Parathyroid adenoma (tissue), 2 donors: ENCODE measurements at regions not wholly inside any gene's neighbourhood (a gene's known extent, or its start where the extent isn't known, plus 50 kb on each side); places are given as distances from the start of the nearest gene placed in this dataset.
"Not testable (repeated sequence)": the region's sequence is repeated elsewhere in the genome, so short reads cannot be mapped to it uniquely, and the experiment has no call there.

ENCODE experiments used
- H2AFZ ChIP-seq: fragments of 300-600 bp; sonication (generic); one replicate; pipeline ENCODE4 v1.7.0; 2017; ENCODE audit warnings: antibody characterized with exemption, mild to moderate bottlenecking
- H3K27ac ChIP-seq: fragments of 300-600 bp; sonication (generic); one replicate; pipeline ENCODE4 v1.7.0; 2017
- H3K27me3 ChIP-seq: fragments of 300-600 bp; sonication (generic); one replicate; pipeline ENCODE4 v1.7.0; 2017; ENCODE audit warnings: low read length; ENCODE audit not compliant: control insufficient read depth, insufficient read depth
- H3K36me3 ChIP-seq: fragments of 300-600 bp; sonication (generic); one replicate; pipeline ENCODE4 v1.7.0; 2017; ENCODE audit warnings: low read length; ENCODE audit not compliant: control insufficient read depth, insufficient read depth
- H3K4me1 ChIP-seq: fragments of 300-600 bp; sonication (generic); one replicate; pipeline ENCODE4 v1.7.0; 2017; ENCODE audit warnings: control low read depth
- H3K4me2 ChIP-seq: fragments of 300-600 bp; sonication (generic); one replicate; pipeline ENCODE4 v1.7.0; 2017; ENCODE audit warnings: low read length
- H3K4me3 ChIP-seq: fragments of 300-600 bp; sonication (generic); one replicate; pipeline ENCODE4 v1.7.0; 2017; ENCODE audit warnings: low read depth, low read length
- H3K79me2 ChIP-seq: fragments of 300-600 bp; sonication (generic); one replicate; pipeline ENCODE4 v1.7.0; 2017; ENCODE audit warnings: control low read depth
- H3K9ac ChIP-seq: fragments of 300-600 bp; sonication (generic); one replicate; pipeline ENCODE4 v1.7.0; 2017; ENCODE audit warnings: mild to moderate bottlenecking
- H3K9me3 ChIP-seq: fragments of 300-600 bp; sonication (generic); one replicate; pipeline ENCODE4 v1.7.0; 2017; ENCODE audit warnings: low read length; ENCODE audit not compliant: control insufficient read depth
- CTCF ChIP-seq: fragments of 300-600 bp; sonication (generic); IDR thresholded peaks from one replicate; pipeline ENCODE4 v1.7.0; 2017; ENCODE audit warnings: antibody characterized with exemption, mild to moderate bottlenecking
- donor health status: primary hyperparathyroidism.

GRCh38 chr10:33086100-33086499, 128.1 kb upstream of the ITGB1 start:
- H3K4me3 ChIP-seq = no peak overlapping the region
- TF ChIP-seq CTCF = no peak
- H3K36me3 ChIP-seq = no peaks in the 10 kb centered on the region
- H3K79me2 ChIP-seq = no peaks in the 10 kb centered on the region
- no peak overlapping the region for H3K27ac ChIP-seq
- H3K9me3 ChIP-seq = no peaks in the 10 kb centered on the region
- H3K9ac ChIP-seq = no peak overlapping the region
- no peak overlapping the region for H2AFZ ChIP-seq
- H3K27me3 ChIP-seq = no peaks in the 10 kb centered on the region
- H3K4me1 ChIP-seq = no peaks in the 10 kb centered on the region
- H3K4me2 ChIP-seq = no peak overlapping the region

- H3K9me3 ChIP-seq = no peaks in the 10 kb centered on the region
- no peak overlapping the region for H2AFZ ChIP-seq
- H3K27ac ChIP-seq = no peak overlapping the region
- H3K36me3 ChIP-seq = no peaks in the 10 kb centered on the region
- H3K4me1 ChIP-seq = no peaks in the 10 kb centered on the region
- H3K27me3 ChIP-seq = no peaks in the 10 kb centered on the region
- H3K4me2 ChIP-seq = no peak overlapping the region
- no peak for TF ChIP-seq CTCF
- H3K79me2 ChIP-seq = no peaks in the 10 kb centered on the region
- no peak overlapping the region for H3K9ac ChIP-seq
- H3K4me3 ChIP-seq = no peak overlapping the region
Measured at GRCh38 chr10:33085313-33085833, 127.3 kb upstream of the ITGB1 start.

GRCh38 chr10:33084453-33084852, 126.4 kb upstream of the ITGB1 start:
- H3K79me2 ChIP-seq = no peaks in the 10 kb centered on the region
- H3K36me3 ChIP-seq = no peaks in the 10 kb centered on the region
- no peak overlapping the region for H3K4me3 ChIP-seq
- no peak overlapping the region for H3K4me2 ChIP-seq
- no peak overlapping the region for H3K27ac ChIP-seq
- no peaks in the 10 kb centered on the region for H3K9me3 ChIP-seq
- no peak overlapping the region for H2AFZ ChIP-seq
- no peak for TF ChIP-seq CTCF
- no peak overlapping the region for H3K9ac ChIP-seq
- no peaks in the 10 kb centered on the region for H3K4me1 ChIP-seq
- no peaks in the 10 kb centered on the region for H3K27me3 ChIP-seq

- Histone ChIP-seq H3K27me3 (no peaks in the 10 kb centered on the region), H3K27ac (no peak overlapping the region), H2AFZ (no peak overlapping the region), H3K9ac (no peak overlapping the region), H3K4me2 (no peak overlapping the region), H3K79me2 (no peaks in the 10 kb centered on the region), H3K4me1 (no peaks in the 10 kb centered on the region), H3K36me3 (no peaks in the 10 kb centered on the region), H3K9me3 (no peaks in the 10 kb centered on the region), H3K4me3 (no peak overlapping the region)
- TF ChIP-seq CTCF = no peak
Measured at GRCh38 chr10:33082373-33082895, 124.4 kb upstream of the ITGB1 start.

GRCh38 chr10:33080467-33080866, 122.4 kb upstream of the ITGB1 start:
- not testable (repeated sequence) for H3K9me3 ChIP-seq, H3K36me3 ChIP-seq, H3K79me2 ChIP-seq, H3K4me3 ChIP-seq, H3K4me1 ChIP-seq, H3K27ac ChIP-seq, H3K4me2 ChIP-seq, H2AFZ ChIP-seq, H3K27me3 ChIP-seq, H3K9ac ChIP-seq
